OCI-LY7 (cell line): ENCODE measurements at regions not wholly inside any gene's neighbourhood (a gene's known extent, or its start where the extent isn't known, plus 50 kb on each side); places are given as distances from the start of the nearest gene placed in this dataset.

Source experiments
- CTCF ChIP-seq: fragments of 200-600 bp; sonication (generic); conservative IDR thresholded peaks from 2 replicates; pipeline ENCODE4 v1.5.1; 2014; ENCODE audit warnings: mild to moderate bottlenecking, antibody characterized with exemption, low read length, moderate library complexity, mixed read lengths
- EZH2phosphoT487 ChIP-seq: fragments of 200-600 bp; sonication (generic); IDR thresholded peaks from 2 replicates; pipeline ENCODE4 v1.6.1; 2018; ENCODE audit warnings: low read depth, borderline replicate concordance, mild to moderate bottlenecking, mixed run types, antibody characterized with exemption, low read length, moderate library complexity, mixed read lengths

- TF ChIP-seq CTCF (no peak), EZH2phosphoT487 (no peak)
These were observed 56.3 kb upstream of the SLC8A3 start for GRCh38 chr14:70245026-70245425.
